Testis (tissue), 2 donors: ENCODE measurements at regions not wholly inside any gene's neighbourhood (a gene's known extent, or its start where the extent isn't known, plus 50 kb on each side); places are given as distances from the start of the nearest gene placed in this dataset.
A peak's percentile ranks its signal among the peaks of the same experiment; 100 is the strongest.

Experiments used
- DNase-seq: peaks from one replicate; pipeline ENCODE4 v3.0.0-alpha.2; 2019
- H3K27ac ChIP-seq, 2 donors: fragments of 200-600 bp; sonication (generic); one replicate each; pipeline ENCODE4 v1.5.1; 2019
- H3K27me3 ChIP-seq: fragments of 200-600 bp; sonication (generic); one replicate; pipeline ENCODE4 v1.5.1; 2019
- H3K36me3 ChIP-seq: fragments of 200-600 bp; sonication (generic); one replicate; pipeline ENCODE4 v1.5.1; 2017; ENCODE audit warnings: low read depth; ENCODE audit errors: missing control alignments
- H3K4me1 ChIP-seq: fragments of 200-600 bp; sonication (generic); one replicate; pipeline ENCODE4 v1.5.1; 2019
- H3K4me3 ChIP-seq, 2 donors: fragments of 200-600 bp; sonication (generic); one replicate each; pipeline ENCODE4 v1.5.1; 2017 to 2019
- H3K9me3 ChIP-seq: fragments of 200-600 bp; sonication (generic); one replicate; pipeline ENCODE4 v1.5.1; 2017
- CTCF ChIP-seq, 3 experiments: fragments of 450-650 bp in 2 of 3; fragments of 200-600 bp in 1 of 3; sonication (generic) in 1 of 3; IDR thresholded peaks; one replicate each; pipeline ENCODE4 v1.5.1; 2016 to 2019; ENCODE audit warnings: antibody characterized with exemption in 3 of 3, mild to moderate bottlenecking in 2 of 3, moderate library complexity in 1 of 3
- POLR2A ChIP-seq: fragments of 450-650 bp; IDR thresholded peaks from one replicate; pipeline ENCODE4 v1.6.1; 2017; ENCODE audit warnings: antibody characterized with exemption, mild to moderate bottlenecking, moderate library complexity
- WGBS, 2 donors: methylation state at CpG; one replicate each; pipeline ENCODE4 v1.1.5; 2018; 5-methylcytosine and 5-hydroxymethylcytosine counted together
- intact Hi-C: fragments of 100-400 bp; cut with DNase I; formaldehyde crosslinking; loops from one replicate; pipeline ENCODE4 v1.15.1; 2023; ENCODE audit warnings: low total_unique reads

GRCh38 chr18:76589316-76589715 lies 94.3 kb upstream of the ZNF516 start:
- peaks cover 15% of the 10 kb centered on the region for H3K4me1 ChIP-seq
- peak overlapping the region; percentile 62 to 76 for H3K27ac ChIP-seq
- H3K4me3 ChIP-seq, result peak overlapping the region in 1 of 2 donors; percentile 54
- WGBS, 2 donors, result 6 to 10% methylated on average over 1 of the region's 1 CpG
- TF ChIP-seq CTCF (IDR thresholded peaks at IDR 0.05), result no peak
- TF ChIP-seq POLR2A, result no peak
- H3K9me3 ChIP-seq, result no peaks in the 10 kb centered on the region
- intact Hi-C loops, result no loop called here
- H3K36me3 ChIP-seq, result no peaks in the 10 kb centered on the region
- DNase-seq, result no peak
- H3K27me3 ChIP-seq, result no peaks in the 10 kb centered on the region

- Histone ChIP-seq H3K36me3 (no peaks in the 10 kb centered on the region), H3K27me3 (no peaks in the 10 kb centered on the region), H3K4me3 (peak overlapping the region; percentile 40 to 54), H3K9me3 (no peaks in the 10 kb centered on the region), H3K27ac (peak overlapping the region; percentile 62 to 76), H3K4me1 (peaks cover 15% of the 10 kb centered on the region)
- intact Hi-C loops, result no loop called here
- peak; percentile 72 for DNase-seq
- 1 to 5% methylated on average over 21 of the region's 21 CpGs for WGBS, 2 donors
- TF ChIP-seq CTCF (IDR thresholded peaks at IDR 0.05), result no peak
- TF ChIP-seq POLR2A, result no peak
Measured at GRCh38 chr18:76588601-76589226, 93.7 kb upstream of the ZNF516 start.

- TF ChIP-seq CTCF (IDR thresholded peaks at IDR 0.05) (no peak), POLR2A (no peak)
- Histone ChIP-seq H3K9me3 (no peaks in the 10 kb centered on the region), H3K27ac (no peak overlapping the region), H3K27me3 (no peaks in the 10 kb centered on the region), H3K4me1 (peaks cover 15% of the 10 kb centered on the region), H3K36me3 (no peaks in the 10 kb centered on the region), H3K4me3 (no peak overlapping the region)
- intact Hi-C loops, result no loop called here
- no peak for DNase-seq
- 48 to 90% methylated on average over 2 of the region's 2 CpGs for WGBS, 2 donors
Measured at GRCh38 chr18:76587879-76588271, 92.8 kb upstream of the ZNF516 start.

- Histone ChIP-seq H3K36me3 (no peaks in the 10 kb centered on the region), H3K4me1 (peaks cover 15% of the 10 kb centered on the region), H3K27me3 (no peaks in the 10 kb centered on the region), H3K27ac (no peak overlapping the region), H3K4me3 (no peak overlapping the region), H3K9me3 (no peaks in the 10 kb centered on the region)
- no peak for DNase-seq
- TF ChIP-seq POLR2A, result no peak
- no peak for TF ChIP-seq CTCF (IDR thresholded peaks at IDR 0.05)
- WGBS, 2 donors, result 91 to 95% methylated on average over 30 of the region's 30 CpGs
- intact Hi-C loops, result no loop called here
Measured at GRCh38 chr18:76587147-76587878, 92.3 kb upstream of the ZNF516 start.
